ENCODE measurements at regions not wholly inside any gene's neighbourhood (a gene's known extent, or its start where the extent isn't known, plus 50 kb on each side); places are given as distances from the start of the nearest gene placed in this dataset.

GRCh38 chr7:26093023-26093422, 59.0 kb upstream of the NFE2L3 start:
- intact Hi-C loops (cut with DNase I) = loop anchor here in 1 of 2 donors (5.0 kb wide), 1 partner anchor 269 kb away; no protein-coding TSS in a partner anchor
- Histone ChIP-seq H3K9me3 (replicated peaks in 1 of 3) (no peaks in the 10 kb centered on the region), H3K27ac (no peak overlapping the region), H3K36me3 (replicated peaks in 1 of 2) (no peaks in the 10 kb centered on the region), H3K4me1 (replicated peaks in 1 of 2) (no peaks in the 10 kb centered on the region), H3K4me3 (no peak overlapping the region), H3K27me3 (no peaks in the 10 kb centered on the region)
- TF ChIP-seq CTCF (IDR thresholded peaks at IDR 0.05) = no peak
- TF ChIP-seq POLR2A (IDR thresholded peaks at IDR 0.05) = no peak
- peak in 1 of 7 donors; percentile 7 for DNase-seq

GRCh38 chr7:26096136-26096535, 55.9 kb upstream of the NFE2L3 start:
- H3K9me3 ChIP-seq (replicated peaks in 1 of 3) = no peaks in the 10 kb centered on the region
- no peak for DNase-seq
- no peaks in the 10 kb centered on the region for H3K4me1 ChIP-seq (replicated peaks in 1 of 2)
- WGBS, 4 donors = 82 to 92% (median 90%) methylated on average over 3 of the region's 3 CpGs
- H3K27me3 ChIP-seq = no peaks in the 10 kb centered on the region
- intact Hi-C loops (cut with DNase I) = loop anchor here in 1 of 2 donors (5.0 kb wide), 1 partner anchor 46 kb away; no protein-coding TSS in a partner anchor
- no peak for TF ChIP-seq CTCF (IDR thresholded peaks at IDR 0.05)
- TF ChIP-seq POLR2A (IDR thresholded peaks at IDR 0.05) = no peak
- H3K36me3 ChIP-seq (replicated peaks in 1 of 2) = no peaks in the 10 kb centered on the region
- no peak overlapping the region for H3K4me3 ChIP-seq
- H3K27ac ChIP-seq = no peak overlapping the region

GRCh38 chr7:26097837-26098668, 53.9 kb upstream of the NFE2L3 start:
- Histone ChIP-seq H3K27me3 (no peaks in the 10 kb centered on the region), H3K4me1 (replicated peaks in 1 of 2) (no peaks in the 10 kb centered on the region), H3K4me3 (no peak overlapping the region), H3K27ac (no peak overlapping the region), H3K36me3 (replicated peaks in 1 of 2) (no peaks in the 10 kb centered on the region), H3K9me3 (replicated peaks in 1 of 3) (no peaks in the 10 kb centered on the region)
- DNase-seq = peak in 1 of 7 donors; percentile 17
- WGBS, 4 donors = 84 to 88% (median 85%) methylated on average over 7 of the region's 7 CpGs
- intact Hi-C loops (cut with DNase I) = loop anchor here in 1 of 2 donors (5.0 kb wide), 1 partner anchor 44 kb away; no protein-coding TSS in a partner anchor
- no peak for TF ChIP-seq CTCF (IDR thresholded peaks at IDR 0.05)
- no peak for TF ChIP-seq POLR2A (IDR thresholded peaks at IDR 0.05)

GRCh38 chr7:26099236-26099635, 52.8 kb upstream of the NFE2L3 start:
- Histone ChIP-seq H3K4me3 (no peak overlapping the region), H3K36me3 (replicated peaks in 1 of 2) (no peaks in the 10 kb centered on the region), H3K27me3 (no peaks in the 10 kb centered on the region), H3K9me3 (replicated peaks in 1 of 3) (no peaks in the 10 kb centered on the region), H3K4me1 (replicated peaks in 1 of 2) (no peaks in the 10 kb centered on the region), H3K27ac (no peak overlapping the region)
- WGBS, 4 donors = 80 to 94% (median 84%) methylated on average over 6 to 7 of the region's 7 CpGs
- peak in 1 of 7 donors; percentile 35 for DNase-seq
- intact Hi-C loops (cut with DNase I) = loop anchor here in 1 of 2 donors (5.0 kb wide), 1 partner anchor 43 kb away; no protein-coding TSS in a partner anchor
- TF ChIP-seq CTCF (IDR thresholded peaks at IDR 0.05) (no peak), POLR2A (IDR thresholded peaks at IDR 0.05) (no peak)

Measured in adrenal gland (tissue), 9 donors.